GM18498 (cell line): ENCODE measurements at regions not wholly inside any gene's neighbourhood (a gene's known extent, or its start where the extent isn't known, plus 50 kb on each side); places are given as distances from the start of the nearest gene placed in this dataset.

Experiments
- ATAC-seq: cut with Tn5 transposase; IDR thresholded peaks from one replicate; pipeline ENCODE4 v1.9.1; 2021; ENCODE audit warnings: mild to moderate bottlenecking, moderate library complexity; ENCODE audit not compliant: unreplicated experiment

DNA sequence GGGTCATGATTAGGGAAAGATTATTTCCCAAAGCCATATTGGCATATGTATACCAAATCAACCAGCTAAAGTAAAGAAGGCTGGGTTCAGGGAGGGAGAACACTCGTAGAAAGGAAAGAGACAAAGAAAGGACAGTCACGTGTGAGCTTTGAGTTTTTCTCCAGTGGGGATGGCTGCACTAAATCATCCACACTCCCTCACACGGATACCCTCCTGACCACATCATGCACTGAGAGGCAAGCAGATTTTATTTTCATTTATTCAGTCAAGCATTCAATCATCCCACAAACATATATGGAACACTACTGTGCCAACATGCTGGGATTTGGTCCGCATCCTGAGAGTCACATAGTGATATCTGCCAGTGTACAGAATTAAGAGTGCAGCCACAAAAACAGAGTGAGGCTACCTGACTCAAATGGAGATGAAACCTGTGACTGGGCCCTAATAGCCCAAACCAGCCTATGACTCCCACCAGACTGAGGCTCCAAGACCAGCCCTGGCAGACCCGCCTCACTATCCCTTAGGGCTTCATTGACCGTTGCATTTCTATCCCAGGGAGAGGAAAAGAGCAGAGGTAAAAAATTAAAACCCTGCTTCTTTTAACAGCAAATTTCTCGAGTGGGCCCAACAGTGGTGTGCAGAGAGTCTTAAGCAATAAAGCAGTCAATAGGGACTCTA lies 155.9 kb downstream of the BARHL2 start:
- no peak for ATAC-seq

DNA sequence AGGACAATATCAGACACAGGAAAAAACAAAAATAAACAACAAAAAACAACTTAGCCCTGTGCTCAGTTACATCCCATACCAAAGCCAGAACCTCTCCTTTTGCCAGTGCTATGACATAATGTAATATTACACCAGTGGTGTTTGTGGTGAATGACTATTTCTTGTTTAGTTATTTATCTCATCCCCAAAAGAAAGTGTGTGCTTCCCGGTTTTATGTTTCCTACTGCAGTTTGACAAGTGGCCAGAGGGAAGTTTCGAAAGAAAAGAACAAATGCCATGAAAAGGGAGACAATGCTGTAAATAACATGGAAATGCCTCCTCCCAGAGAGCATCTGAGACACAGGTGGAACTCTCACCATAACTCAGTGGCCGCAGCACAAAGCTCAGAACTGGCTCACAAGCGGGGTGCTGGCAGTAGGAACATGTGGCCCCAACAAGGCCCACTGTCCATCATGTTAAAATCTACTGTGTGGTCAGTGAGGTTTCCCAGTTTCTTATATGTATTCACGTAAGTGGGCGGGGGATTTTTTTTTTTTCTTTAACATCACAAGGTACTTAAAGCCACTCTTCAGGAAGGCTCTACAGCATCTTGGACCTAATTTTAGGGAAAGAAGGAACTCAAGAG lies 158.2 kb downstream of the BARHL2 start:
- no peak for ATAC-seq

DNA sequence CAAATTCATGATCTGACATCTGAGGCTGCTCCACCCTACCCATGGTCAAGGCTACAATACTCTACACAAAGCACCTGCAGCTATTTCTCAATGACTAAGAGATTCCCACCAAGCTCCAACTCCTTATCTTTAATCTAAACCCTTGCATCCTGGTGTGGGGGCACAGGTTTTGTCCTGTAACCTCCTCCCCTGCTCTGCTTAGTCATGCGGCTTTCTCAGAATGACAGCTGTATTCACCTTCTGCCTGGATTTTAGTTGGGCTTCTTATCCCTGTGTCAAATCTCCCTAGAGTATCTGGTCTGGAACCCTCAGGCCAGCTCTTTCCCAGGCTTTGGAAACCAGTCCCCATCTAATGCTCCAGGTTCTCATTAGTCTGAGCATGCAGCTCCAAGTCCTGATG lies 159.0 kb downstream of the BARHL2 start:
- ATAC-seq, result no peak

DNA sequence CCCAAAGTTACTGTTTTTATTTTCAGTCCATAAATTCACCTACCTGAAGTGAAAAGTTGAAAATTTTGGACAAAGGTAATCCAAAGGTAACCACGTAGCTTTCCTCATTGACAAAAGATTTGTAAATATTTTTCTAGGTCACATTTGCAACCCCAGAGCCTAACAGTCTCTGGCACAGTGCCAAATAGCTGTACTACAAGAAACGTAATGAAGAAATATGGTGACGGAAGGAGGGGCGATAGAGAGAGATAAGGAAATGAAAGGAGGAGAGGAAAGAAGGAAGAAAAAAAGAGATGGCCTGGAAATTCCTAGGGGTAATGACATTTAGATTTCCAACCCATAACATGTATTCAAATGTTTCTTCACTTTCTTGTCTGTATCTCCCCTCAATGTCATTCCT lies 159.4 kb downstream of the BARHL2 start:
- ATAC-seq, result no peak

DNA sequence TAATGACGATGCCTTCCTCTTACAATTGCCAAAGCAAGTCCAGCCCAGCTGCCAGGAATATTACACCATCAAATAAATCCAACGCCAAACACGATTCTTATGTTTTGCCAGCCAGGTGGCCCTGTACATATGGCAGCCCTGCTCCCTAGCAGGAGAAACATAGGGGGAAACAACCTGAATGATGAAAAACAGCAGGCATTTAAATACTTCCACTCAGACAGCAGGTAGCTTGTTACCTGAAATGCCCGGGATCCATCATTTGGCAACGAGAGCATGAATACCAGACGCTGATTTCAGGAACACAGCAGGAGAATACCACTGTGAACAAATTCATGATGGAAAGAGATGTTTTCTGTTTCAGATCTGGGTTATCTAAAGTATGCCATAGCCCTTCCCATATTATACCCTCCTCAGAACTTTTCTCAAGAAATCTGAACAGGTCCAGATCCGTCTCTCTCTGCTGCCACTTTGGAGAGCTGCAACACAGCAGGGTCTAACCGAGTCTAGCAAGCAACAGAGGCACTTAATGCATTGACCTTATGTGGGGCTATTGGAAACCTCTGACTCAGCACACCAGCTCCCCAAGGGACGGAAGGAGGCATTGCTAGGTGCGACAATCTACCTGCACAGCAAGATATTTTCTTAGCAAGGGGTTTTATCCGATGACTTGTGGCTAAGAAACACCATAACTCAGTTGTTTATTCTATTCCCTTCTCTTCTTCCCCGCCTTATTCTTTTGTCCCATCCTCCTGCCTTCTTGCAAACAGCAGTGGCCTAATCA lies 166.3 kb downstream of the BARHL2 start:
- ATAC-seq, result no peak

DNA sequence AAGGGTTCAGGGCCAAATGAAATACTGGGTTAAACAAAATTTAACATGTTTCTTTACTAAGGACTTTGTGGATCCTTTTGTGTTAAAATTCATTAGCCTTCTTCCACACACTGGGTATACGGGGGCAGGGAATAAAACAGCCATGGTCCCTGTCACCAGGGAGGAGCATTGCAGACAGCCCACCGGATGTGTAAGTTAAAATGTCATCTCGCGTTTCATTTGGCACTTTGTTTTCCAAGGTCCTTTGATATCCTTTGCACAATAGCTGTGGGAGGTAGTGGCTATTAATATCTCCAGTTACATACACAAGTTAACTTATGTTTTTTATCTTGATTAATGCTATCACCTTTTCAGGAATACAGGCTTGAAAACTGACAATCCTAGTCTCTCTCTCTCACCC lies 172.7 kb downstream of the BARHL2 start:
- no peak for ATAC-seq

DNA sequence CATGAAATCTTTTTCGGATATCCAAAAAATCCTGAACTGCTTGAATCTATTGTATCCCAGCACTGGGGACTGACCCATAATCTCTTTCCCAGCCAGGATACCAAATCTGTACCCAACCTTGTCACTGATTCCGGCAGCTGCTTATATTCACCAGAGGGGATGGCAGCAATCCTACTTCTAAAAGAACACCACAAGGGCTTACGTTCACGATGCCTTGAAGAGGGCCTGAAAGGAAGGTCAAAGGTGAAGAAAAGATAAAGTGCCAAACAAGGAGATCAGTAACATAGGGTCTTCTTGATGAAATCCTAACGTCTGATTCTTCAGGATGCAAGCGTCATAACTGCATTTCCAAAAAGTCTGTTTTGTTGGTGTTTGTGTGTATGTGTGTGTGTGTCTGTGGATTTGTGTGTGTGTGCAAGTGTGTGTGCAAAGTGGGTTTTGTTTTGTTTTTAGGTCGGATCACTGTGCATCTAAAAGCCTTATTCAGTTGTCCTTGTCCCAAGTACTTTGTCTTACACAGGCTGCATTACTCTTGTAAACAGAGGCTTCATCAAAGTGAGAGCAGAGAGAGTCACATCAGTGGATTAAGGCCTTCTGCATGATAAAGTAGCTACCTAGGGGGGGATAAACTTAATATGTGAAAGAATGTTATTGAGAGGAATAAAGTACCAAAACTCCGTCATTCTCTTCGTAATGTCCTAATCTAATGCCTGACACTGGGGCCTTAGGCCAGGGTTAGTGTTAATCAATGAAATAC lies 179.3 kb downstream of the BARHL2 start:
- no peak for ATAC-seq

DNA sequence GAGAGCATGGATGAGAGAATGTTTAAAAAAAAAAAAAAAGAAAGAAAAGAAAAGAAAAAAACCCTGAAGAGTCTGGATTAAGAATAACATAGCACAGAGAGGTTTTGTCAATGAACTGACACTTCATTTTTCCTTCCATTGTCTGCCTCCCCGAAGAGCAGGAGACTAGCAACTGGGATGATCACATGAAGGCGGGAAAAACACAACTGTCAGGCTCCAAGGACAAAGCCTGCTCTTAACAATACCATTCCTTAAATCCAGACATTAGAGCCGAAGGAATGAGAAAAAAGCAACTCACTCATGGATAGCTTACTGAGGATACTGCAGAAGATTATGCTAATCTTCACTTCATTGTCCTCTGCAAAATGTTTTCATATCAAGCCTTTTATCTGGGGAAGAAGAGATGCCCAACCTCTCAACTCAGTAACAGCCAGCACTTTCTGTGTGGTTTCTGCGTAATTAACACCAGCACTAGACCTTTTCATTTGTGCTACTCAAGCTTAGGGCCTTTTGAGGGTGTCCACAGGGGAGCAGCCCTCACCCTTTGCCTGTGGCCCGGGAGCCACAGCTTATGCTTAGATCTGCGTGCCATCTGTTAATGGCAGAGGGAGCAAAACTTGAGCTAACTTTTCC lies 182.3 kb downstream of the BARHL2 start:
- no peak for ATAC-seq

DNA sequence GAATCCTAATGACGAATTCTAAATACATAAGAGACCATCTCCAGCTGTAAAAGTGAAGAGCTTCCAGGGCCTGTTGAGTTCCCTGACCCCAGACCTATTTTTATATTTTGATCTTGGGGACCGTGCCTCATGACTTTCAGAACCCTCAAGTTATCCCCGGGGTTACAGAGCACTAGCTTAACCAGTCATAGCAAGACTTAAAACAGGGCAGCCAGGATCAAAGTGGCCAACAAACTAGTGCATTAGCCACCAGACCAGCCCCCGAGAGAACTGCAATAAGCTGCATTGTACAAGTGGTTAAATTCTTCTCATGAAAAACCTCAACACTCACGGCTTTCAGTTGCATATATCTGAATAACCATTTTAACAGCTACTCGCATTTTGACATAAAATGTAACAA lies 183.0 kb downstream of the BARHL2 start:
- ATAC-seq, result no peak

DNA sequence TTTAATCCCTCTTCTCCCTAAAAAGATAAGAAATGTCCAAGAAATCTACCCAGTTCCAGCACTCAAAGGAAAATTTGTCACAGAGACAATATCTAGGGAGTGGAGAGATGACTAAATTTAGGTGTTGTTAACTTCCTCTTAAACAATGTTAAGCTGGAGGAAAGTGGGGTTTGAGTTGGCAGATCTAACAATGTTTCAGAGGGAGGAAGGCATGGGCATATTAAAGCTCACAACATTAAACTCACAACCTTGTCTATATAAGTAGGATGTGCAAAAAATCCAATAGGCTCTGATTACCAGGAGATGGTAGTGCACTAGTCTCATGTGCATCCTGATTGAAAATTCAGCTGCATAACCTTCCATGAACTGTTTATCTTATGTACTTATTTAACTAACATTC lies 190.1 kb downstream of the BARHL2 start:
- no peak for ATAC-seq

DNA sequence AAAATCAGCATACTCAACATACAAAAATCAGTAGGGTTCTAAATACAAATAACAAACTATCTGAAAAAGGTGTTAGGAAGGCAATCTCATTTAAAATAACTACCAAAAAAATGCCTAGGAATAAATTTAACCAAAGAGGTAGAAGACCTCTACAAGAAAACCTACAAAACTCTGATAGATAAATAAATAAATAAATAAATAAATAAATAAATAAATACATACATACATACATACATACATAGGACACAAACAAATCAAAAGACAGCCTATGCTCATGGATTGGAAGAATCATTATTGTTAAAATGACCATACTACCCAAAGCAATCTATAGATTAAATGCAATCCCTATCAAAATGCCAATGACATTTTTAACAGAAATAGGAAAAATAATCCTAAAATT lies 194.7 kb downstream of the BARHL2 start:
- ATAC-seq, result no peak

DNA sequence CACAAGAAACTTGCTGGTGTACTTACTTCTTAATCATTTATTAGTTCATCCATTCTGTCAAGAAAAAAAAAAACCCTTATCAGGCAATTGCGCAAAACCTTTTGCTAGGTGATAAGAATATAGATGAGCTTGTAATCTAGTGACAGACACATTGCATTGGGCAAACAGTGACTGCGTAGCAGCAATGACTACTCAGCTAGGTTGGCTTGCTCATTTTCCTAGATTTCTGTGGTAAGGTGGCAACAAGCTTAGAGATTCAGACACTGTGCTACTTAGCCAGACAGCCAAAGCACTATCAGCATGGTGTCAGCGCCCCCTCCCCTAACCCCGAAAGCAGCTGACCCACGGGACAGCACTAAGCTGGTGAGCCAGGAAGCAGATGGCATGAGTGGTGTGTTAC lies 203.1 kb downstream of the BARHL2 start:
- ATAC-seq, result no peak

DNA sequence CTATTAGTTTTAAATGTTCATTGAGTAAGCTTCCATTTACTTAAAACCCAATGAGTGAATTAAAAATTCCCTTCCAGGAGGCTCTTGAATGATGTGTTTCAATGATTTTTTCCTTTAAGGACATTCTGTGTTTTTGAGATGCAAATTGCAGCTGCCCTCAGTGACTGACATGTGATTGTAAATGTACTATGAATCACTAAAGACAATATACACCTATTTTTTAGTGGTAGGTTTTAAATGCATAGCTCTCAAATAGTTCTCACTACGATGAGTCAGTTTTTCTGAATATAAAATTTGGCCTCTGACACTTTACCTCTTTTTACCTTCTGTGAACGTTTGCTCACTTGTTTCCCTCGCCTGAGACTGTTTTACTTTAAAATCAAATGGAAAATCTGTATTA lies 204.7 kb downstream of the BARHL2 start:
- no peak for ATAC-seq

DNA sequence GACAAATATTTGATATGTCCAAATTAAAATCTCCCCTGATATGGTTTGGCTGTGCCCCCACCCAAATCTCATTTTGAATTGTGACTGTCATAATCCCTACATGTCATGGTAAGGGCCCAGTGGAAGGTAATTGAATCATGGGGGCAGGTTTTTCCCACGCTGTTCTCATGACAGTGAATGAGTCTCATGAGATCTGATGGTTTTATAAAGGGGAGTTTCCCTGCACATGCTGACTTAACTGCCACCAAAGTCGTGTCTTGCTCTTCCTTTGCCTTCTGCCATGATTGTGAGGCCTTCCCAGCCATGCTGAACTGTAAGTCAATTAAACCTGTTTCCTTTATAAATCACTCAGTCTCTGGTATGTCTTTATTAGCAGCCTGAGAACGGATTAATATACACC lies 207.0 kb downstream of the BARHL2 start:
- ATAC-seq, result no peak

DNA sequence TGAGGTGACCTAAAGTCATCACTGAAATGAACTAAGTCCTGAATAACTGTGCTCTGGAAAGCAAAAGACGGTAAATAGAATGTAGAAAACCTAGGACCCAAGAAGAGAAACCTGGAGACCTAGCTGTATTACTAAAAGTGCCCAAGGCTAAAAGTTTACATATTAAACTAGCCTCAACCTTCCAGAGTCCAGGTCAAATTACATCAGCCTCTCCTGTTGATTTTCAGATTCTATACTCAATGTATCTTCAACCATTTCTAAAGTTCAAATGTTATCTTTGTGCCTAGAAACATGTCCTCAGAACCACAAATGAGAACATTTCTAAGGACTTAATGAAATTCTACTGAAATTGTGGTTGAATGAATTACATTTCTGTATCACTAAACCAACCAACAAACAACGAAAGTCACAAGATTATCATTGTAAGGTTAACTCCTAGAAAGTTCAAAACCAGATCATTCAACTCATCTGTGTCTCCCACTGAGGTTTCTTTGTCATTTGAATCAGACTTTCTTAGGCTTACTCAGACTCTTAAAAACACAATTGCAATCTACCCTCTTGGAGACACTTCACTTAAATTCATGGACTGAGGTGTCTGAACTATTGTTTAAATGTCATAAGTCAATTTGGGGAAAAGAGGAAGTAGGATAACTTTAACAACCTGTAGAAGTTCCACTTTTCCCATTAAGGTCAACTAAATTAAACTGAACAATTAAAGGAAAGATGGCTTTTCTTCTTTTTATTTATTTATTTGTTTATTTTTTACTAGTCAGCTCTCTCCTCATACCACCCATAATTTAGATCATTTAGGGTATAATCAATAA lies 207.7 kb downstream of the BARHL2 start:
- ATAC-seq, result no peak

DNA sequence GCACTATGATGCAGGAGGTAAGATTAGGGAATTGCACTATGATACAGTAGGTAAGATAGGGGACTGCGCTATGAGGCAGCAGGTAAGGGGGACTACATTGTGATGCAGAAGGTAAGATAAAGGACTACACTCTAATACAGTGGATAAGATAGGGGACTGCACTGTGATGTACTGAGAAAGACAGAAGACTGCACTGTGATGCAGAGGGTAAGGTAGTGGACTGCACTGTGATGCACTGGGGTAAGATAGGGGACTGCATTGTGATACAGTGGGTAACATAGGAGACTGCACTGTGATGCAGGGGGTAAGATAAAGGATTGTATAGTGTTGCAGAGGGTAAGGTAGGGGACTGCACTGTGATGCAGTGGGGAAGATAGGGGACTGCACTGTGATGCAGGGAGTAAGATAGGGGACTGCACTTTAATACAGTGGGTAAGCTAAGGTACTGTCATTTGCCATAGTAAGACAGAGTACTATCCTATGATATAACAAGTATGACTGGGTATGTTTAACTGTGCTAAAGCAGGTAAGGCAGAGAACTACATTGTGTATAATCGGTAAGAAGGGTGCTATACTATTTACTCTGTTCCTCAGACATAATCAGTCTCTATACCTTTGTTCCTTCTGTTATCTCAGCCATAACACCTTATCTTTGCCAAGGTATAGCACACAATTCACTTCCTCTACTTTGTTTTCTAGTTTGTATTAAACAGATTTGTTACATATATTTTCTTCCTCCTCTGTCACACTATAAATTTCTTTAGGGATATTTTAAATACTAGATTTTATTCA lies 208.5 kb downstream of the BARHL2 start:
- ATAC-seq, result no peak

DNA sequence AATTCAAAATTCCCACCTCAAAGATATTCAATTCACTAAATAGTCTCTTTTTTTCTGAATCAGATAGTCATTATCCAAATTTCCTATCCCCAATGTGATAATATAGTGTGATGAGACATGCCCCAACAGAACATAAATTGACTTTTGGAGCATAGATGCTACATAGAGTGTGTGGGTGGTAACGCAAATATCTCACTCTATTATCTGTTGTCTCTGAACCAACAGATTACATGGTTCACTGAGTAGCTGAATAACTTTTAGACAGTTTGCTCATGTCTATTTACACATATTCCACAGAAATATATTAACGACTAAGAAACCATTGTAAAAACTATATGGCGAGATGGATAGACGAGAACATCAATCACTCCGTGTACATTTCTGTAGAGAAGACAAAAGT lies 209.9 kb downstream of the BARHL2 start:
- no peak for ATAC-seq

DNA sequence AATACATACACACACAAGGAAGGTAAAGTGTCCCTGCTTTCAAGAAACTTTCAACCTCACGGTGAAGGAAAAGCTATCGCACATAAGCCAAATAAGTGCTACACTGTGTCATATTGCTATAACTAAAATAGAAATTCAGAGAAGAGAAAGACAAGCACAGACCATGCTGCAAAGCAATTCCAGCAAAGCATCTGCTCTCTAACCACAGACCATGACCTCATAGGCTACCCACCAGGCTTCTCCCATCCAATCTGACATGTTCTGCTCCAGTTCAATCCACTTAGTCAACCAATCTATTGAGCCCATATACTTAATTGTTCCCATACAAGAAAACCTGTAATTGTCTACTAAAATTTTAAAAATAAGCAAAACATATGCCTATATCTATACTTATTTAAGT lies 211.3 kb downstream of the BARHL2 start:
- ATAC-seq, result no peak

DNA sequence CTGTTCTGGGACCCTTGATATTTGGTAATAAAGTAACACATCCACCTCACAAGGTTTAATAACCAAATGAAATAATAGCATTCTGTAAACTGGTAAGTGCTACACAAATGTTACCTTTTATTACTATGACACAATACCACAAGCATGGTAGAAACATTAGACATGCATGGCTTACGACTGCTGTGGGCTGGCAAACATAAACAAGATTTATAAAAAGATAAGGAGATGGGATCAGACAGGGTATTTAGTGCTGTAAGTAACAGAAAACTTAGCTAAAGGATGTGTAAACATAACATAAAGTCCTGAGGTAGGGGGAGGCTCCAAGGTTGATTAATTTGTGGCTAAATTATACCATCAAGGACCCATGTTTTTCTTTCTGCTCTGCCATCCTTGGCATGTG lies 212.6 kb downstream of the BARHL2 start:
- no peak for ATAC-seq
